GM21619 (cell line): ENCODE measurements at regions not wholly inside any gene's neighbourhood (a gene's known extent, or its start where the extent isn't known, plus 50 kb on each side); places are given as distances from the start of the nearest gene placed in this dataset.
A peak's percentile ranks its signal among the peaks of the same experiment; 100 is the strongest.

Experiments used
- ATAC-seq: cut with Tn5 transposase; IDR thresholded peaks from one replicate; pipeline ENCODE4 v1.9.1; 2021; ENCODE audit not compliant: unreplicated experiment

DNA sequence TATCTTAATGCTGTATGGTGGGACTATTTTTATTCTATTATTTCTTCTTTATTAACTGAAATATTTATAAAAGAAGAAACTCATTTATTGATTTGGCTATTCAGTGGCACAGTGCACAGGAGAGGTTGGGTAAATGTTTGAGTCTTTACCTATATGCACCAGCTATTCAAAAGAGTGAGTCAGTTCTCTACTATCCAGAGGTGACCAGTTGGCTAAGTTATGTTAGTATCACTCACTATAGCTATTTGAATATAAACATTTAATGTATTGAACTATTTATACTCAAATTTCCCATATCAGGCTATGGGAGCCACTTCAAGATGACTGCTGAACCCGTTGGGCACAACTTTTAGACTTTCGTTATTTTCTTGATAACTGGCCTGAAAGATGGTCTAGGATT lies 106.1 kb upstream of the VEGFC start:
- ATAC-seq, result no peak

DNA sequence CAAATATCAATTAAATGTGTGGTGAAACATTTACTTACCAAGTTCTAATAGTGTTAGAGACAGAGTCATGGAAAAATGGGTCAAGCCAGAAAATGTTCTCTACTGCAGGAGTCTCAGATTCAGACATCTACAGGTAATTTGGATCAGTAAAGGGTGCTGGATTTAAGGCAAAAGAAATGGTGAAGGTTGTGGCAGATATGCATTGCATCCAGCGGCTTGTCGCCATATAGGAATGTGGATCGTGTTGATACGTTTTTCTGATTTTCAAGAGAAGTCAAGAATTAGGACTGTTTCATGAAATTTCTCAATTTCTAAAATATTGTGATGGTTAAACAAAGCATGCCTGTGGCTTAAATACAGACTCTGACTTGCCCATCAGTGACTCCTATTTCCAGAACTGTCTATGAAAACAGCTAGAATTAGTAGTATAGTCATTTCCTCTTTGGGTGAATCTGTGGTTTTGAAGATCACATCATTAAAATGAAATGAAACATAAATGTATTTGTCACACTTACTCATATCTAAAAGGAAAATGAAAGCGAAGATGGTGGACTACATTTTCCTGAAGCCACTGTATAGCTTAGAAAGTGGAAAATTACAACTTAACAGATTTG lies 110.1 kb upstream of the VEGFC start:
- ATAC-seq, result peak; percentile 94

DNA sequence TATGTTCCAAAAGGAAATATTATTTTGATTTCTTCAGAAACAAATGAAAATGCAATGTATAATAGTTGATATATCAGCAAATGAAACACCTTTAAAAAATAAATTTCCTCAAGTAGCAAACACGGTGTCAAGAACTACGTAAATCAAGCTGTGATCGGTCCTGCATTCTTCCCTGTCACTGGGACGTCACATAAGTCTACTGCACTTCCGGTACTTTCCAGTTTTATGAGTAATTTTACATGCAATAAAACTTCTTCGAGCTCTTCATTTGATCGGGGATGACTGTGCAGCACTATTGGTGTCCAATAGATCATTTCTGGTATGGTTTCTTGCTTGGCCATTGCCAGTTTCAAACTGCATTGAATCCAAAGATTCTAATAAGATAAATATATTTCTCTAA lies 114.0 kb upstream of the VEGFC start:
- ATAC-seq, result no peak

DNA sequence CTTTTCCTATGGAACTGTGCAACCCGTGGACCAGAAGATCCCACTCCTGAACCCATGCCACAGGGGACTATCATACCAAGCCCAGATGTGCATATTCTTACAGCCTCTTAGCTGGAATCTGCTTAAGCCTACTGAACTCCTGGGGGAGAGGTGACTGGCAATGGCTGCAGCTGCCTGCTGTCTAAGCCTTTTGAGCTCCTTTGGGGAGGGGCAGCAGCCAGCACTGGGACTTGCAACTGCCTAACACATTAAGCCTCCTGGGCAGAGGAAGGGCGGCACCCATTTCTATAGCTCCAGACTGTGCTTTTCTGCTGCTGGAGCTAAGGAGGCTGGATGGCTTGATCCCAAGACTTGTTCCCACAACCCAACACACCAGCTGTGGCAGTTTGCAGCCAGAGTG lies 117.9 kb upstream of the VEGFC start:
- ATAC-seq, result no peak

DNA sequence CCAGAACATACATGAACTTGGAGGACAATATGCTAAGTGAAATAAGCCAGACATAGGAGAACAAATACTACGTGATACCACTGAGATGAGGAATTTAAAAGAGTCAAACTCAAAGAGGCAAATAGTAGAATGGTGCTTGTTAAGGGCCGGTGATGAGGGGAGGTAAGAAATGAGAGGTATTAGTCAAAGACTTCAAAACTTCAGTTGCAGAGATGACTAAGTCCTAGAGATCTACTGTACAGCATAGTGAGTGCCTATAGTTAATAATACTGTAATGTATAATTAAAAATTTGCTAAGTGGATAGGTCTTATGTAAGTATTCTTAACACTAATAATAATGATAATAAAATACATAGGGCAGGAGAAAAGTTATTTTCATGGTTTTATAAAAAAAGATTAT lies 126.9 kb upstream of the VEGFC start:
- ATAC-seq, result no peak

DNA sequence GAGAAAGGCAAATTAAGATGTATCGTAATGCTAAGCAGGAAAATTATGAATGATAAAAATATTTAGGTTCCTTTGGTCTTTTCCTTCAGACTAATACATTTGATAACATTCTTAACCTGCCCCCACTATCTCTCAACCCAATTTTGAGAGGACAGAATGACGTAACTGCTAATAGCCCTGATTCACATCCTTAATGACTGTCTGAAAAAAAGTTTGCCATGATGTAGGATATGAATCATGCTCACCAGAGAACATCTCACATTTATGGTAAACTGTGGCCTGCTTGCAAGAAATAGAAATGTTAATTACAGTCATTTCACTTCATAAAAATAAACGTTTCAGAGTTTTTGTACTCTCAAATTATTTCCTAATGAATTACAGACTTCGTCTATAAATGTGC lies 128.0 kb upstream of the VEGFC start:
- no peak for ATAC-seq

DNA sequence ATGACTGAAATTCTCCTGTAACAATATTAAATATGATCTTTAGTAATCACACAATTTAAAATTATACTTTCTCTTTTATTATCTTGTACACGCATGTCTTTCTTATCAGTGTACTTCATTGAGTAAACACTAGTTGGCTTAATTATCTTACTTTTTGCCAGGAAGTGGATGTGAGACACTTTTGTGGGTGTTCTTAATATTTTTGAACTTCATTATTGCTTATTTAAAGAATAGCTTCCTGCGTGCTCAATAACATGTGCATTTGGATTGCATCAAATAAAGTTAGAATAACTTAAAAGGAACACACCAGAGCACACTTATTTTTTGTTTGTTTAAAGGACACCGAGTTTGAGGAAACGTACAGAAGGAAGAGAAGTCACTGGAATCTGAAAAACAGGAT lies 128.5 kb upstream of the VEGFC start:
- ATAC-seq, result no peak

DNA sequence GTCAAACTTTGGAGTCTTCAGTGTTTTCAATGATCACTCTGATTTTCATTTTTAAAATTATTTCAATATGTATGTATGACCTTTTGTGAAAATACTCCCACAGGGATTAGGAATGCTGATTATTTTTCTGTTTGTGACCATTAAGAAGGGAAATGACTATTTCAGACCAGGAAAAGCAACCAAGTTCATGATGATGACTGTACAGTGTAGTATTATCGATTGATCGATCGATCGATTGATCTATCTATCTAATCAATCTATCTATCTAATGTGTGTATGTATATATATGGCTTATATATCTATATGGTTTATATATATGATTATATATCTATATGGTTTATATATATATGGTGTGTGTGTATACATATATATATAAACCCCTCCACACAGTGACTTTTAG lies 131.5 kb upstream of the VEGFC start:
- ATAC-seq, result no peak

DNA sequence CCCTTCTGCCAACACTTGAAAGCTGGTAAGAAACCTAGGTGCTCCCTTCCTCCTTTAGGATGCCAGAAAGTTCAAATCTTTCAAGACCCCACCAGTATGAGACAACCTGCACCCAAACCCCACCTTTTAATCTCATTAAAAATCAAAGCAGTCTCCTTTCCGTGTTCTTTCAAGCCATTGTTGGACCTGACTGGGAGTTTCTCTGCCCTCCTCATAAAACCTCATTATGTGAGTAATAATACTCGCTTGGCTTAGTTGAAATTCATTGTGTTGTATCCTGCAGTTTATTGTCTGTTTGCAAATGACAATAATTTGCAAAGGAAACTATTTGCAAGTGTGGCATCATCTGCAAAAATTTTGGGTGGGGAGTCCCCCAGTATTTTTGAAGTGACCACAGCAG lies 133.2 kb upstream of the VEGFC start:
- ATAC-seq, result no peak

DNA sequence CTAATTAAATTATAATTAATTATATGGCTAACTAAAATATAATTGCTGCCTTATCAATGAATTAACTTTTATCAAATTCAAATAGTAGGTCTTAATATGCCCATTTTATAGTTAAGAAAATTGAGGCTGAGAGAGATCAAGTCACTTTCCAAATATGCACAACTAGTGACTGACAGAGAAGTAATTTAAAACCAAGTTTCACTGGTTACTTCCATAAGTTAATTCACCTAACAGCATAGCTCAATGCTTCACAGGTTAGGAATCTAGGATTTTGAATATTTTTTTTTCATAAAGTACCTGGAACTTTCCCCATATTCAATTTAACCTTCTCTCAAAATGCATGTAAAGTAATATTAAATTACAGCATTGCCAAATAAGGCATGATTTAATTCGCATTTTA lies 134.4 kb upstream of the VEGFC start:
- no peak for ATAC-seq

DNA sequence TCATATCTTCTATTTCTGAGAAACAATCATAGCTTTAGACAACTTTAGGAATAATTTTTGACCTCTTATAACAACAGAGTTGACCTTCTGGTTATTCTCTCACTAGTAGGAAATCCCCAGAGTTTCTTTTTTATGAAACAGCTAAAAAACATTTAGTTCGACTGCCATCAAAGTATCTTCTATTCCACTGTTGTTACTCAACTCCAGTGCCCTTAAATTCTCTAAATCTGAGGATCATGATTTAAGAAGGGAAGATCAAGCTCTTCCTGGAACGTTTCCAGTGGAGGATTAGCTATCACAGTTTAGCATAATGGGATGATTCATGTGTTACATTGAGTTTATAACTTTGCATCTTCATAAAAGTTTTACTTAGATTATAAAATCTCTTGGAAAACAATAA lies 134.9 kb upstream of the VEGFC start:
- no peak for ATAC-seq

DNA sequence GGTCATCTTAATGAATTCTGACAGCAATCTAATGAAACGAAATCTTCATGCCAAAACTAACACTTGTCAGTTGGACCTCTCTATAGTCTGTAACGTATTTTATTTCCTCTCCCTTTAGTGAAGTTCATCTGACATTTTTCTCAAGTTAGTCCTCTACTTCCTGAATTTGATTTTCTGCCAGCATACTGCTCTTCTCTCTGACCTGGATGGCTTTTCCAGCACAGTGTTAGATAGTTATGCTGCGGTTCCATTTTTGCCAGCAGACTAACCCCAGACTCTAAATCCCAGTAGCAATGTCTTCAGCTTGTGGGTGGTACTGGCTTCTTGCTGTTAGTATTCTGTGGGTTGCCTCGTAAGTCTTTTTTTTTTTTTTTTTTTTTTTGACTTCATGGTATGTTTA lies 146.7 kb upstream of the VEGFC start:
- ATAC-seq, result no peak

DNA sequence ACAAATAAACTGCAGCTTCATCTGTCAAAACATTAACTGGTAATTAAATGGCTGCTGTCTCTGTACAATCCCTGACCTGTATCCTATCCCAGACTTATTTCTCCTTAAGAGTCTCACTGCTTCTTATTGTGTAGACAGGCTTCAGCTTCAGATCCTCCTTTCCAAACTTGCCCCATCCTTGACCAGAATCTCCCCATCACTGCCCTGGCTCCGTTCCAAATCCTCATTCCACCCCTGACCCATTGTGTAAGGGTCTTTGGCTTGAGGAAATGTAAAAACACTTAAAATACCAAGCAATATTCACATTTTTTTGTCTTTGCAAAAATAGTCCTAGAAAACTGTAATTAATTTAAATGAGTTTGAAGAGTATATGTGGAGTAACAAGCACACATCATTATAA lies 152.6 kb upstream of the VEGFC start:
- ATAC-seq, result no peak

DNA sequence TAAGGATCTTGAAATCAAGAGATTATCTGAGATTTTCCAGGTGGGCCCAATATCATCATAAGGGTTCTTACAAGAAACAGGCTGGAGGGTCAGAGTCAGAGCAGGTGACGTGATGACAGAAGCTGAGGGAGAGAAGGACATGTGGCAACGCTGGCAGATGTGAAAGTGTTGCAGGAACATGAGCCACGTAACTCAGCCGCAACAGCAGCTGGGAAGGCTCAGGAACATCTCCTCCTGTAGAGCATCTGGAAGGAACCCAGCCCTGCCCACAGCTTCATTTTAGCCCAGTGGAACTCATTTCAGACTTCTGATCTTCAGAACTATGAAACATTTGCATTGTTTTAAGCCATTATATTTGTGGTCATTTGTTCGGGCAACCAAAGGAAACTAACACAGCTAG lies 156.3 kb upstream of the VEGFC start:
- no peak for ATAC-seq

DNA sequence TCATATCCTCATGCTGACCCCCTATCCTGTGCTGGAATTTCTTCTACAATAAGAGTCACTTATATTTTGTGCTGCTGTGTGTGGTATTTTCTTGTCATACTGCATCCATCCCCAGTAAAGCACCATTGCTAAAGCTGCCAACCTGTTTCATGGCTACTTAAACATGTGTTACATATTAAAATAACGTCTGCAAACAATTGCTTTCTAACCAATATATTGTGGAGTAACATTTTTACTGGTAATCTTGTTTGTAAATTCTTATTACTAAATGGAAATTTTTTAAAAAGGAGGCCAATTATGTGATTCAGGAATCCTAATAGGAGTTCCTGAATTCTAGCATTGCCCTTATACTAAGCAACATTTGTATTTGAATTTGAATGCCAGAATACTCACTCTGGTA lies 160.3 kb upstream of the VEGFC start:
- ATAC-seq, result no peak

DNA sequence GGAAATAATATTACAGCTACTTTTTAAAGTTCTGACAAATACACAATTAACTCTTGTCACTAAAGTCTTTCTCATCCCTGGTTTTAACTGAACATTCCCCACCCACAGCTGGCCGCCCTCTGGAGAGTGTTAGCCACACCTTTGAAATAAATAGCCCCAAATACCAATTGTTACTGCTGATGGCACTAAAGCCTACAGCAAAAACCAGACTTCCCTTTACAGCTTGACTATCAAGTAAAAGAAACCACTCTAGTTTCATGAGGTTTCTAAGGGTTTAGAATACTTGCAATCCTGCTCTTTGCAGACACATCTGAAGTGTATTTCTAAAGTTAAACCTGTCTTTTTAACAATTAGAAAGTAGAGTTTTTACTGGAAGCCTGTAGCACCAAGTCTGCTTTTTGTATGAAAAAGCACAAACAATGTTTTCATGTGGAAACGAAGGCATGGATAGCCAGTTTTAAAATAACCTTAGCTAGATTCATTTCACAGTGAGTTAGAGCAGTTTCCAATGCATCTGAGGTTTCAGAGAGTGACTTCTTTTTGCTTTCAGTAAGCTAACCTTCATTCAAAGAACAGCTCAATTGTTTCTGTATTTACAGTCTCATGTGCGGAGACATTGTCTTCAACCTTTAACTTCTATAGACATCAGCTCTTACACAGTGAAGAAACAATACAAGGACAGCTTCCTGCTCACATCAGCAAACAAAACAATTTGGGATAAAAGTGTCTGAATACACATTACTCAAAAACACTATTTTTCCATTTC lies 164.8 kb upstream of the VEGFC start:
- ATAC-seq, result no peak

DNA sequence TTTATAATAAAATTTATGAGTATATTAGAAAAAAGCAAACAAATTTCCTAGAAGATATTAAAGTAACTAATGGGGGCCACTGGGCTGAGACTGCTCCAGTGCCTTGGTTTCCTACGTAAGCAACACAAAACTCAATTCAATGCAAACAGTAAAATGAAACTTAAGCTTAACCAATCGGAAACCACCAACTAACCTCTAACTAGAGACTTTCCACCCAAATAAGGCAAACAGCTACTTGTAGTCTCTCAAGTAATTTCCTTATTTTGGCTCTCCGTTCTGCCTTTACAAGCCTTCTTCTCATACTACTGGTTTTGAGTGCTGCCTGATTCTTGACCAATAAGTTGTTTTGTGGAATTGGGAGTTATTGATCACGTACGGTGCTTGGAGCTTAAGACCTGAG lies 167.3 kb upstream of the VEGFC start:
- ATAC-seq, result no peak

DNA sequence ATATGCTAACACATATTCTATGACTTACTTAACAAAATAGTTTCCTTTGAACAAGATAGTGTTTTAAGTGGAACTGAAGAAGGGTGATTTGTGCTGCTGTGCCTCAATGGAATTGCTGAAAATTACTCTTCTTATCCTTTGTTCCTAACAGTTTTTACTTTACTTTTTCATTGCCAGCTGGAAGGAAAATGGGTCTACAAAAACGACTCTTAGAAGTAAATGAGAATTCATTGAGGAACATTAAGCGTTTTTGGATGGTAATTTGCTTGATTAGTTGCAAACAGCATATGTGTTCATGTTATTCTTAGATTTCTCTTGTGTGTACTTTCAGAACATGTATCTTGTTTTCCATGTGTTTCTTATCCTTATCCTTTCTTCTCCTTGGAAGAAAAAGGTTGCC lies 170.4 kb upstream of the VEGFC start:
- no peak for ATAC-seq

DNA sequence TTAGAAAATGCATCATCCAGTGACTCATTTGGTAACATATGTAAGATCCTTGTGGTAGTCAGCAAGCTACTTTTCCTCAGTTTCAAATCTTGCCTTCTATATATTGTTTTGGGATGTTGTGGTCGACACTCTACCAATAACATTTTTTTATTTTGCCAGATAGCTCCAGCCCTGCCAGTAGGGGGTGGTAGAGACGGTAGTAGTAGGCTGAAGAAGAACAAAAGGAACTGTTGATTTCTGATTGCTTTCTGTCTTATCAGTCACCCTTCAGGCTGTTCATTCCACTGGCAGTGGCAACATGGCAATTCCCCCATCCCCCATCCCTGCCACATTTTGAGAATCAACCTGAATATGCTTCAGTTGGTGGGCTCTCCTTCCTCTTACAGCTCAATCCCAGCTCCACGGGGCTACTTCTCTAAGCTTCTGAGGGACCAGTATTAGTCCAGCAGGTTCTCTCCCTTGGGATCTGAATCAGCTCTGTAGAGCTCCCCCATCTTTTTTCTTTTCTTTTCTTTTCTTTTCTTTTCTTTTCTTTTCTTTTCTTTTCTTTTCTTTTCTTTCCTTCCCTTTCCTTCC lies 171.5 kb upstream of the VEGFC start:
- ATAC-seq, result no peak

DNA sequence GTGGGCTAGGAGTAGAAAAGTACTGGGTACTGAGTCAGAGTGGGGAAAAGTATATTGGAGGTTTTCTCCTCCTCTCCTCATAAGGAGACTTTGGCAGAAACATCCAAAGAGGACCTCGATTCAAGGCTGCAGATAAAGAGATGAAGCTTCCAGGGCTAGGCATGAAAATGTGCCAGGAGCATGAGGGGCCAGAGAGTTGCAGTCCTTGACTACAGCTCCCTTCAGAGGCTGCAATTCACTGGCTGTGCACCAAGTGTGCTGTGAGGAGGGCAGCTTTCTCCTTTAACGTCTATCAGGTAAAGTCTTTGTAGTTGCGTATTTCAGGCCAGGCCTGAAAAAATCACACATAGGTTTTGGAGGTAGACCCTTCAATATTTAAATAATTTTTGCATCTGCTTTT lies 174.9 kb upstream of the VEGFC start:
- ATAC-seq, result no peak

DNA sequence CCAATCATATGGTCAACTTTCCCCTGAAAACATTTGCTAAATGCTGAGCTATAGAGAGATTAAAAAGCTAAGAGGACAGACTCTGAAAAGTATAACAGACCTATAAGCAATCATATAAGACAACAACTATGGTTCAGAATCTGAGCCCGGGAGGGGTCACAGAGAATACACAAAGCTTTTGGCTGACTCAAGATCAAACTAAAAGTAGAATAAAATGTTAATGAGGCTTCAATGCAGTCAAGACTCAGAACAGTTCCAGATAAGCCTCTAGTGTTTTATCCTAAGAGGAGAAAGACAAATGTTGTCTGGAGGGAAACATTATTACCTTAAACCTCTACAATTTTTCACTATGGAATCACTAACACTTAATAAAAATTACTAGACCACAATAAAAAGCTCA lies 175.4 kb upstream of the VEGFC start:
- no peak for ATAC-seq

DNA sequence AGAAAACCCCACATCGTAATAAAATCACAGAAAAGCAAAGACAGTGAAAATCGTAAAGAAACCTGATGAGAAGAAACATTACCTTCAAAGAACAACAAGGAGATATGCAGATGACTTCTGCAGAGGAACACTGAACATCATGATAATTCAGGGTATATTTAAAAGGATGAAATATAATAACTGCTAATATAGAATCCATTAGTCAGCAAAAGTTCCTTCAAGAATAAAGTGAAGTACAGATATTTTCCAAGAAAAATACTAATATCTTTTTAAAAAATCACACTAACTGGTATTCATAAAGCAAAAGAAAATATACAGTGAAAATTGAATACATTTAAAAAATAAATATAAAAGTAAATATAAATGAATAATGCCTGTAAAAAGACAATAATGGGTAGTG lies 176.3 kb upstream of the VEGFC start:
- ATAC-seq, result no peak

DNA sequence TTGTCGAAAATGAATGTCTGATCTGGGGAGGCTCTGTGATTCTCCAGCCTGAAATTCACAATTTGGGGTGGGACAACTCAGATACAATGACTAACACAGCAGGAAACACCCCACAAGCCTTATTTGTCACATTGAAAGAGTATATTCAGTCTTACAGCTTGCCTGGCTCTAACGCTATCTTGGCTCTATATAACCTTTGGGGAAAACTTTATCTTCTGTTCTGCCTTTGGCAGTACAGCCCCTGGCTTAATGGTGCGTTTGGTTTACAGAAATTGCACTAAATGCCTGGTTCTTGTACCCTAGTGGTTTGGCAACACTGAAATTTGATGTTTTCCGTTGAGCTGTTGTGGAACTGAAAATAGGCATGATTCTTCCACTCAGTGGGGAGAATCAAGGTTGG lies 178.1 kb upstream of the VEGFC start:
- no peak for ATAC-seq
